ENCODE measurements at regions not wholly inside any gene's neighbourhood (a gene's known extent, or its start where the extent isn't known, plus 50 kb on each side); places are given as distances from the start of the nearest gene placed in this dataset.

GRCh38 chr1:29599071-29599470 is 362.7 kb downstream of the PTPRU start:
- 88 to 90% methylated on average over 5 of the region's 5 CpGs for WGBS, 2 donors
- Histone ChIP-seq H3K4me1 (no peaks in the 10 kb centered on the region), H3K9me3 (no peaks in the 10 kb centered on the region), H3K27ac (no peak overlapping the region), H3K36me3 (no peaks in the 10 kb centered on the region), H3K27me3 (no peaks in the 10 kb centered on the region), H3K4me3 (replicated peaks in 1 of 3) (no peak overlapping the region)
- intact Hi-C loops (cut with DNase I) = no loop called here
- no peak for DNase-seq
- TF ChIP-seq, protein P1, sequence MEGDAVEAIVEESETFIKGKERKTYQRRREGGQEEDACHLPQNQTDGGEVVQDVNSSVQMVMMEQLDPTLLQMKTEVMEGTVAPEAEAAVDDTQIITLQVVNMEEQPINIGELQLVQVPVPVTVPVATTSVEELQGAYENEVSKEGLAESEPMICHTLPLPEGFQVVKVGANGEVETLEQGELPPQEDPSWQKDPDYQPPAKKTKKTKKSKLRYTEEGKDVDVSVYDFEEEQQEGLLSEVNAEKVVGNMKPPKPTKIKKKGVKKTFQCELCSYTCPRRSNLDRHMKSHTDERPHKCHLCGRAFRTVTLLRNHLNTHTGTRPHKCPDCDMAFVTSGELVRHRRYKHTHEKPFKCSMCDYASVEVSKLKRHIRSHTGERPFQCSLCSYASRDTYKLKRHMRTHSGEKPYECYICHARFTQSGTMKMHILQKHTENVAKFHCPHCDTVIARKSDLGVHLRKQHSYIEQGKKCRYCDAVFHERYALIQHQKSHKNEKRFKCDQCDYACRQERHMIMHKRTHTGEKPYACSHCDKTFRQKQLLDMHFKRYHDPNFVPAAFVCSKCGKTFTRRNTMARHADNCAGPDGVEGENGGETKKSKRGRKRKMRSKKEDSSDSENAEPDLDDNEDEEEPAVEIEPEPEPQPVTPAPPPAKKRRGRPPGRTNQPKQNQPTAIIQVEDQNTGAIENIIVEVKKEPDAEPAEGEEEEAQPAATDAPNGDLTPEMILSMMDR (IDR thresholded peaks at IDR 0.05) = no peak
- TF ChIP-seq POLR2A (IDR thresholded peaks at IDR 0.05) = no peak

DNA sequence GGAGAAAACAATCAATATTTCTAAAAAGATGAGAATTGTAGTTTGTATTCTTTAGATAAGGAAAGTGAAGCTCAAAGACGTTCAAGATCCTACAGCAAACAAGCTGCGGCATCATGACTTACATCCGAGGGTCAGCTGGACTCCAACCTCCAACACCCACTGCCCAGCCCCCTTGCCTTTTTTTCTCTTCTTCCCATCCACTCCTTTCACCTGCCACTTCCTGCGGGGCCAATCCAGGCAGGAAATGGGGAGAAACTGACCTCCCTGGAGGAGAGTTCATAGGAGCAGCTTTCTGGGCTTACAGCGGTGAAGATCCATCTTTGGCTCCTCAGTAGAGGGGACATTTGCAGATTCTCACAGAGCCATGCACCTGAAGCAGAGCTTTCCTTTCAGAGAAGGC is 361.5 kb downstream of the PTPRU start:
- no peaks in the 10 kb centered on the region for H3K4me1 ChIP-seq
- TF ChIP-seq POLR2A (IDR thresholded peaks at IDR 0.05) = no peak
- TF ChIP-seq, protein P1 (IDR thresholded peaks at IDR 0.05) = no peak
- H3K27ac ChIP-seq = no peak overlapping the region
- H3K36me3 ChIP-seq = no peaks in the 10 kb centered on the region
- DNase-seq = no peak
- H3K9me3 ChIP-seq = no peaks in the 10 kb centered on the region
- intact Hi-C loops (cut with DNase I) = no loop called here
- H3K4me3 ChIP-seq (replicated peaks in 1 of 3) = no peak overlapping the region
- H3K27me3 ChIP-seq = no peaks in the 10 kb centered on the region
- 77 to 80% methylated on average over 5 of the region's 5 CpGs for WGBS, 2 donors

DNA sequence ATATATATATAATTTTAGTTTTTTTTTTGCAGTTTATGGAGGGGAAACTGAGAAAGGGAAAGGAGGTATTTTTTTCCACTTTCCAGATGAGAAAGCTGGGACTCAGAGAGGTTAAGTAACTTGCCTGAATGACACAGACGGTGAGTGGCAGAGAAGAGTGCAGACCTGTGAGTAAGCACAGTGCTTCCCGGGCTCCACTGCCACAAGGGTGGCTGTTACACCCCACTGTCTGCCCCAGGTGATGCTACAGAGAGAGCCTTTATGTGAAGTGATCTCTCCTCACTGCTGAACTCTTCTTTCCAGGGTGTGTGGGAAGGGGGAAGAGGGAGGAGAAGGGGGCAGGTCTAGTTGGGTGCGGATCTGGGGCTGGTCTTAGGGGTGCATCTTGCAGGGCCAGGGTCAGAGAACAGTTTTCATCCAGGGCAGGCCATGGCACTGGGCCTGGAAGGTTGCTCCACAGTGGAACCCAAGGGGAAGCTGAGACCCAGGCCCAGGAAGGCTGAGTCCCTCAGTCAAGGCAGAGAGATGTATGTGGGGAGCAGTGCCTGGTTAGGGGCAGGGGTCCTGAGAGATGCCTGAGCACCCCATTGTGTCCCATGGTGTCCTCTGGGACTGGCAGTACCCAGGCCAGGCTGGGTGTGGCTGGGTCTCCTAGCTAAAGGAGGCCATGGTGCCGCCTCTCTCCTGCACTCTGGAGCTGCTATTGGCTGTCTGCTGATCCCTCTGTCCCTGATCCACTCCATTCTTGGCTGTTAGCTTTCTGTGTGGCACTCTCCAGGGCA is 357.5 kb downstream of the PTPRU start:
- intact Hi-C loops (cut with DNase I) = no loop called here

GRCh38 chr1:29592731-29593130 is 356.4 kb downstream of the PTPRU start:
- Histone ChIP-seq H3K36me3 (no peaks in the 10 kb centered on the region), H3K4me1 (no peaks in the 10 kb centered on the region), H3K9me3 (no peaks in the 10 kb centered on the region), H3K27me3 (no peaks in the 10 kb centered on the region), H3K27ac (no peak overlapping the region), H3K4me3 (replicated peaks in 1 of 3) (no peak overlapping the region)
- intact Hi-C loops (cut with DNase I) = no loop called here
- WGBS, 2 donors = 49 to 58% methylated on average over 5 of the region's 5 CpGs
- TF ChIP-seq POLR2A (IDR thresholded peaks at IDR 0.05) = no peak
- TF ChIP-seq, protein P1 (IDR thresholded peaks at IDR 0.05) = no peak
- no peak for DNase-seq

More for the DNA sequence above, 357.5 kb downstream of the PTPRU start:
- H3K4me1 ChIP-seq = no peaks in the 10 kb centered on the region
- no peak overlapping the region for H3K4me3 ChIP-seq (replicated peaks in 1 of 3)
- no peaks in the 10 kb centered on the region for H3K36me3 ChIP-seq
- no peak overlapping the region for H3K27ac ChIP-seq
- 79 to 80% methylated on average over 3 to 4 of the region's 4 CpGs for WGBS, 2 donors
- DNase-seq = no peak
- TF ChIP-seq, protein P1 (IDR thresholded peaks at IDR 0.05) = no peak
- no peak for TF ChIP-seq POLR2A (IDR thresholded peaks at IDR 0.05)
- H3K27me3 ChIP-seq = no peaks in the 10 kb centered on the region
- H3K9me3 ChIP-seq = no peaks in the 10 kb centered on the region

GRCh38 chr1:29592261-29592615 is 355.9 kb downstream of the PTPRU start:
- H3K4me1 ChIP-seq = no peaks in the 10 kb centered on the region
- WGBS, 2 donors = 68 to 89% methylated on average over 4 to 6 of the region's 6 CpGs
- no peak overlapping the region for H3K27ac ChIP-seq
- intact Hi-C loops (cut with DNase I) = no loop called here
- no peaks in the 10 kb centered on the region for H3K9me3 ChIP-seq
- TF ChIP-seq, protein P1 (IDR thresholded peaks at IDR 0.05) = no peak
- TF ChIP-seq POLR2A (IDR thresholded peaks at IDR 0.05) = no peak
- DNase-seq = no peak
- H3K27me3 ChIP-seq = no peaks in the 10 kb centered on the region
- no peaks in the 10 kb centered on the region for H3K36me3 ChIP-seq
- no peak overlapping the region for H3K4me3 ChIP-seq (replicated peaks in 1 of 3)

Data from thyroid gland (tissue), 4 donors.